ENCODE measurements at regions not wholly inside any gene's neighbourhood (a gene's known extent, or its start where the extent isn't known, plus 50 kb on each side); places are given as distances from the start of the nearest gene placed in this dataset.

GRCh38 chr2:200054681-200055468 lies 99.5 kb downstream of the MAIP1 start:
- no peak for DNase-seq

GRCh38 chr2:200056105-200056504 lies 100.7 kb downstream of the MAIP1 start:
- no peak for DNase-seq

- no peak for DNase-seq
Observed at GRCh38 chr2:200063155-200063554, 107.8 kb downstream of the MAIP1 start.

GRCh38 chr2:200064879-200065278 lies 109.5 kb downstream of the MAIP1 start:
- DNase-seq: no peak

- DNase-seq: peak; percentile 30
Observed at GRCh38 chr2:200065477-200065876, 110.1 kb downstream of the MAIP1 start.

GRCh38 chr2:200066417-200066816 lies 111.0 kb downstream of the MAIP1 start:
- DNase-seq: no peak

- DNase-seq: no peak
Observed at GRCh38 chr2:200068642-200069041, 113.3 kb downstream of the MAIP1 start.

GRCh38 chr2:200077210-200077650 lies 121.8 kb downstream of the MAIP1 start:
- peak; percentile 90 for DNase-seq

GRCh38 chr2:200077838-200078237 lies 122.5 kb downstream of the MAIP1 start:
- peak; percentile 81 for DNase-seq

- no peak for DNase-seq
Observed at GRCh38 chr2:200079356-200079755, 124.0 kb downstream of the MAIP1 start.

GRCh38 chr2:200081236-200081635 lies 125.9 kb downstream of the MAIP1 start:
- DNase-seq: no peak

GRCh38 chr2:200081811-200082210 lies 126.4 kb downstream of the MAIP1 start:
- DNase-seq: no peak

GRCh38 chr2:200084036-200084435 lies 128.7 kb downstream of the MAIP1 start:
- no peak for DNase-seq

GRCh38 chr2:200086911-200087310 lies 131.5 kb downstream of the MAIP1 start:
- peak; percentile 27 for DNase-seq

GRCh38 chr2:200087451-200087850 lies 132.1 kb downstream of the MAIP1 start:
- no peak for DNase-seq

- DNase-seq: no peak
Observed at GRCh38 chr2:200089040-200089755, 133.8 kb downstream of the MAIP1 start.

- DNase-seq: no peak
Observed at GRCh38 chr2:200089756-200090109, 134.4 kb downstream of the MAIP1 start.

GRCh38 chr2:200090683-200091082 lies 135.3 kb downstream of the MAIP1 start:
- DNase-seq: no peak

- no peak for DNase-seq
Observed at GRCh38 chr2:200091126-200091525, 135.7 kb downstream of the MAIP1 start.

GRCh38 chr2:200092235-200092634 lies 136.9 kb downstream of the MAIP1 start:
- no peak for DNase-seq

GRCh38 chr2:200095436-200095835 lies 140.1 kb downstream of the MAIP1 start:
- peak; percentile 29 for DNase-seq

GRCh38 chr2:200099256-200099655 lies 143.9 kb downstream of the MAIP1 start:
- DNase-seq: no peak

- DNase-seq: no peak
Observed at GRCh38 chr2:200100027-200100426, 144.6 kb downstream of the MAIP1 start.

GRCh38 chr2:200101922-200102321 lies 146.5 kb downstream of the MAIP1 start:
- no peak for DNase-seq
